Hepatocyte (in vitro differentiated cells): ENCODE measurements at regions not wholly inside any gene's neighbourhood (a gene's known extent, or its start where the extent isn't known, plus 50 kb on each side); places are given as distances from the start of the nearest gene placed in this dataset.

Source experiments
- CTCF ChIP-seq: fragments of 200-600 bp; sonication (generic); IDR thresholded peaks from 2 replicates; pipeline ENCODE4 v1.5.1; 2016; ENCODE audit warnings: antibody characterized with exemption, mild to moderate bottlenecking; ENCODE audit not compliant: poor library complexity
- EZH2 ChIP-seq: fragments of 200-600 bp; sonication (generic); IDR thresholded peaks from 2 replicates; pipeline ENCODE4 v1.6.1; 2016; ENCODE audit warnings: antibody characterized with exemption, mild to moderate bottlenecking, borderline replicate concordance
- EZH2phosphoT487 ChIP-seq: fragments of 200-600 bp; sonication (generic); IDR thresholded peaks from one replicate; pipeline ENCODE4 v1.6.1; 2018; ENCODE audit warnings: antibody characterized with exemption, mild to moderate bottlenecking, low read depth, moderate library complexity; ENCODE audit not compliant: unreplicated experiment, severe bottlenecking

GRCh38 chr6:121956782-121957181, 442.7 kb upstream of the HSF2 start:
- TF ChIP-seq CTCF = no peak
- no peak for TF ChIP-seq EZH2phosphoT487
- no peak for TF ChIP-seq EZH2
